Smooth muscle cell (in vitro differentiated cells): ENCODE measurements at regions not wholly inside any gene's neighbourhood (a gene's known extent, or its start where the extent isn't known, plus 50 kb on each side); places are given as distances from the start of the nearest gene placed in this dataset.
A peak's percentile ranks its signal among the peaks of the same experiment; 100 is the strongest.

Experiments
- DNase-seq: peaks from one replicate; lab custom pipeline; 2025; ENCODE audit not compliant: unreplicated experiment; lab: John Stamatoyannopoulos, UW
- H2AFZ ChIP-seq: fragments of 200-600 bp; sonication (generic); 2 replicates; pipeline ENCODE4 v1.6.0; 2016; ENCODE audit warnings: antibody characterized with exemption, low read depth, mild to moderate bottlenecking
- H3F3A ChIP-seq: fragments of 200-600 bp; sonication (generic); 2 replicates; pipeline ENCODE4 v1.6.0; 2017; ENCODE audit warnings: antibody characterized with exemption, low read depth
- H3K27ac ChIP-seq: fragments of 200-600 bp; sonication (generic); 2 replicates; pipeline ENCODE4 v1.5.1; 2016; ENCODE audit warnings: low read depth, mild to moderate bottlenecking
- H3K27me3 ChIP-seq: fragments of 200-600 bp; sonication (generic); 2 replicates; pipeline ENCODE4 v1.6.1; 2016; ENCODE audit warnings: low read depth, mild to moderate bottlenecking
- H3K36me3 ChIP-seq: fragments of 200-600 bp; sonication (generic); 2 replicates; pipeline ENCODE4 v1.5.1; 2016; ENCODE audit warnings: low read depth
- H3K4me1 ChIP-seq: fragments of 200-600 bp; sonication (generic); 2 replicates; pipeline ENCODE4 v1.5.1; 2016; ENCODE audit warnings: low read depth
- H3K4me2 ChIP-seq: fragments of 200-600 bp; sonication (generic); 2 replicates; pipeline ENCODE4 v1.6.0; 2016; ENCODE audit warnings: mild to moderate bottlenecking
- H3K4me3 ChIP-seq: fragments of 200-600 bp; sonication (generic); 2 replicates; pipeline ENCODE4 v1.5.1; 2016; ENCODE audit warnings: mild to moderate bottlenecking
- H3K79me2 ChIP-seq: fragments of 200-600 bp; sonication (generic); 2 replicates; pipeline ENCODE4 v1.6.0; 2016; ENCODE audit warnings: low read depth, mild to moderate bottlenecking
- H3K9ac ChIP-seq: fragments of 200-600 bp; sonication (generic); 2 replicates; pipeline ENCODE4 v1.6.0; 2016; ENCODE audit warnings: low read depth
- H3K9me3 ChIP-seq: fragments of 200-600 bp; sonication (generic); replicated peaks from 2 replicates; pipeline ENCODE4 v1.5.1; 2016; ENCODE audit warnings: low read depth
- H4K20me1 ChIP-seq: fragments of 200-600 bp; sonication (generic); 2 replicates; pipeline ENCODE4 v1.6.0; 2016; ENCODE audit warnings: low read depth
- CTCF ChIP-seq: fragments of 200-600 bp; sonication (generic); IDR thresholded peaks from 2 replicates; pipeline ENCODE4 v1.5.1; 2017; ENCODE audit warnings: borderline replicate concordance, mild to moderate bottlenecking, antibody characterized with exemption; ENCODE audit not compliant: insufficient read depth, poor library complexity, severe bottlenecking
- WGBS: methylation state at CpG from one replicate; pipeline ENCODE4 v1.1.7; 2016; ENCODE audit warnings: low lambda C conversion rate; 5-methylcytosine and 5-hydroxymethylcytosine counted together

GRCh38 chr17:13429201-13429600 is 172.5 kb downstream of the HS3ST3A1 start:
- Histone ChIP-seq H3K4me1 (no peaks in the 10 kb centered on the region), H3K79me2 (no peaks in the 10 kb centered on the region), H3K4me2 (peak overlapping the region; percentile 48), H3K27me3 (no peaks in the 10 kb centered on the region), H2AFZ (no peak overlapping the region), H3K9me3 (no peaks in the 10 kb centered on the region), H3K27ac (peak overlapping the region; percentile 39), H3F3A (no peaks in the 10 kb centered on the region), H3K4me3 (no peak overlapping the region), H3K36me3 (no peaks in the 10 kb centered on the region), H3K9ac (no peak overlapping the region), H4K20me1 (no peaks in the 10 kb centered on the region)
- 4% methylated on average over 5 of the region's 5 CpGs for WGBS
- TF ChIP-seq CTCF, result no peak
- no peak for DNase-seq

- Histone ChIP-seq H4K20me1 (no peaks in the 10 kb centered on the region), H2AFZ (no peak overlapping the region), H3F3A (no peaks in the 10 kb centered on the region), H3K36me3 (no peaks in the 10 kb centered on the region), H3K27me3 (no peaks in the 10 kb centered on the region), H3K9me3 (no peaks in the 10 kb centered on the region), H3K4me2 (peak overlapping the region; percentile 48), H3K4me3 (no peak overlapping the region), H3K27ac (peak overlapping the region; percentile 39), H3K4me1 (no peaks in the 10 kb centered on the region), H3K9ac (no peak overlapping the region), H3K79me2 (no peaks in the 10 kb centered on the region)
- WGBS, result 77% methylated on average over 2 of the region's 2 CpGs
- DNase-seq, result no peak
- no peak for TF ChIP-seq CTCF
Measured at GRCh38 chr17:13428611-13429042, 173.1 kb downstream of the HS3ST3A1 start.

- no peak for DNase-seq
- H3K79me2 ChIP-seq, result no peaks in the 10 kb centered on the region
- H3F3A ChIP-seq, result no peaks in the 10 kb centered on the region
- TF ChIP-seq CTCF, result no peak
- no peaks in the 10 kb centered on the region for H4K20me1 ChIP-seq
- no peaks in the 10 kb centered on the region for H3K4me1 ChIP-seq
- no peak overlapping the region for H3K27ac ChIP-seq
- H2AFZ ChIP-seq, result no peak overlapping the region
- H3K9me3 ChIP-seq, result no peaks in the 10 kb centered on the region
- no peaks in the 10 kb centered on the region for H3K27me3 ChIP-seq
- H3K36me3 ChIP-seq, result no peaks in the 10 kb centered on the region
- no peak overlapping the region for H3K4me3 ChIP-seq
- H3K9ac ChIP-seq, result no peak overlapping the region
- H3K4me2 ChIP-seq, result no peak overlapping the region
Measured at GRCh38 chr17:13426991-13427390, 174.7 kb downstream of the HS3ST3A1 start.

GRCh38 chr17:13425390-13425789 is 176.3 kb downstream of the HS3ST3A1 start:
- 93% methylated on average over 4 of the region's 4 CpGs for WGBS
- no peak for DNase-seq
- no peaks in the 10 kb centered on the region for H3F3A ChIP-seq
- no peak overlapping the region for H3K9ac ChIP-seq
- H3K27me3 ChIP-seq, result no peaks in the 10 kb centered on the region
- H3K79me2 ChIP-seq, result no peaks in the 10 kb centered on the region
- H3K27ac ChIP-seq, result no peak overlapping the region
- H4K20me1 ChIP-seq, result no peaks in the 10 kb centered on the region
- no peak for TF ChIP-seq CTCF
- H3K4me2 ChIP-seq, result no peak overlapping the region
- H3K9me3 ChIP-seq, result no peaks in the 10 kb centered on the region
- H3K4me3 ChIP-seq, result no peak overlapping the region
- no peak overlapping the region for H2AFZ ChIP-seq
- H3K4me1 ChIP-seq, result no peaks in the 10 kb centered on the region
- no peaks in the 10 kb centered on the region for H3K36me3 ChIP-seq
